A549 (cell line): ENCODE measurements at regions not wholly inside any gene's neighbourhood (a gene's known extent, or its start where the extent isn't known, plus 50 kb on each side); places are given as distances from the start of the nearest gene placed in this dataset.
"Not testable (repeated sequence)": the region's sequence is repeated elsewhere in the genome, so short reads cannot be mapped to it uniquely, and the experiment has no call there.

Experiments used
- ESRRA ChIP-seq: fragments of 150-350 bp; IDR thresholded peaks from 2 replicates; pipeline ENCODE4 v1.6.1; 2014; ENCODE audit warnings: mild to moderate bottlenecking, low read length, borderline replicate concordance
- JUN ChIP-seq, 2 experiments: fragments of >200 bp; sonication (Bioruptor Twin); formaldehyde crosslinking; IDR thresholded peaks; 2 replicates in 1 of 2; 3 replicates in 1 of 2; pipeline ENCODE4 v1.6.1; 2016 to 2017
- JUNB ChIP-seq: fragments of >200 bp; sonication (Bioruptor Twin); formaldehyde crosslinking; IDR thresholded peaks from 2 replicates; pipeline ENCODE4 v1.6.1; 2016
- MAFK ChIP-seq: fragments of 450-650 bp; IDR thresholded peaks from 2 replicates; pipeline ENCODE4 v1.6.1; 2014; ENCODE audit not compliant: partially characterized antibody
- POLR2A ChIP-seq: IDR thresholded peaks from 2 replicates; pipeline ENCODE4 v1.6.1; 2012; ENCODE audit warnings: mild to moderate bottlenecking, low read length
- POLR2AphosphoS2 ChIP-seq: conservative IDR thresholded peaks from 2 replicates; pipeline ENCODE4 v1.6.1; 2012; ENCODE audit warnings: low read length, improper control_type of control experiment, inconsistent platforms
- RAD21 ChIP-seq, 2 experiments: fragments of >200 bp in 1 of 2; sonication (Bioruptor Twin) in 1 of 2; formaldehyde crosslinking in 1 of 2; IDR thresholded peaks in 1 of 2; conservative IDR thresholded peaks in 1 of 2; 2 replicates in 1 of 2; 3 replicates in 1 of 2; pipeline ENCODE4 v1.6.1; 2012 to 2018; ENCODE audit warnings: inconsistent platforms in 1 of 2
- SMC3 ChIP-seq: fragments of >200 bp; sonication (Bioruptor Twin); formaldehyde crosslinking; IDR thresholded peaks from 3 replicates; pipeline ENCODE4 v1.6.1; 2018; ENCODE audit warnings: inconsistent platforms
- ZFP36 ChIP-seq: fragments of 450-650 bp; IDR thresholded peaks from 2 replicates; pipeline ENCODE4 v1.6.1; 2014; ENCODE audit warnings: borderline replicate concordance; ENCODE audit not compliant: partially characterized antibody
- TF ChIP-seq, protein P1 (sequence below): fragments of >200 bp; sonication (Bioruptor Twin); formaldehyde crosslinking; IDR thresholded peaks from 3 replicates; pipeline ENCODE4 v1.5.1; 2016
- TF ChIP-seq, protein P2 (sequence below): fragments of 200-600 bp; sonication (generic); IDR thresholded peaks from 2 replicates; pipeline ENCODE4 v1.6.1; 2016; ENCODE audit warnings: antibody characterized with exemption, mild to moderate bottlenecking, moderate library complexity

DNA sequence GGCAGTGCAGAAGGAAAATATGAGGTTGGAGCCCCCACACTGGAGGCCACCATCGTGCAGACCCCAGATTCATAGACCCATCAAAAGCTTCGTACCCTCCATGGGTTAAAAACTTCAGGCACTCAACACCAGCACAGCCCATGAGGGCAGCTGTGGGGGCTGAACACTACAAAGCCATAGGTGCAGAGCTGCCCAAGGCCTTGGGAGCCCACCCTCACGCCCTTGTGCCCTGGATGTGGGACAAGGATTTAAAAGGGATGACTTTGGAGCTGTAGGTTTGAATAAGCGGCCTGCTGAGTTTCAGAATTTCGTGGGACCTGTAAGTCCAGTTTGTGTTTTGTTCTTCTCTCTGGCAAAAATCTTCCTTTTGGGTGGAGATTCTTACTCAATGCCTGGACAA lies 747.6 kb downstream of the SPATA31A6 start:
- TF ChIP-seq, protein P1, sequence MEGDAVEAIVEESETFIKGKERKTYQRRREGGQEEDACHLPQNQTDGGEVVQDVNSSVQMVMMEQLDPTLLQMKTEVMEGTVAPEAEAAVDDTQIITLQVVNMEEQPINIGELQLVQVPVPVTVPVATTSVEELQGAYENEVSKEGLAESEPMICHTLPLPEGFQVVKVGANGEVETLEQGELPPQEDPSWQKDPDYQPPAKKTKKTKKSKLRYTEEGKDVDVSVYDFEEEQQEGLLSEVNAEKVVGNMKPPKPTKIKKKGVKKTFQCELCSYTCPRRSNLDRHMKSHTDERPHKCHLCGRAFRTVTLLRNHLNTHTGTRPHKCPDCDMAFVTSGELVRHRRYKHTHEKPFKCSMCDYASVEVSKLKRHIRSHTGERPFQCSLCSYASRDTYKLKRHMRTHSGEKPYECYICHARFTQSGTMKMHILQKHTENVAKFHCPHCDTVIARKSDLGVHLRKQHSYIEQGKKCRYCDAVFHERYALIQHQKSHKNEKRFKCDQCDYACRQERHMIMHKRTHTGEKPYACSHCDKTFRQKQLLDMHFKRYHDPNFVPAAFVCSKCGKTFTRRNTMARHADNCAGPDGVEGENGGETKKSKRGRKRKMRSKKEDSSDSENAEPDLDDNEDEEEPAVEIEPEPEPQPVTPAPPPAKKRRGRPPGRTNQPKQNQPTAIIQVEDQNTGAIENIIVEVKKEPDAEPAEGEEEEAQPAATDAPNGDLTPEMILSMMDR = not testable (repeated sequence)
- not testable (repeated sequence) for TF ChIP-seq POLR2A; SMC3; JUNB; POLR2AphosphoS2; JUN (IDR thresholded peaks at IDR 0.05); ESRRA; RAD21 (conservative IDR thresholded peaks at IDR 0.05 in 1 of 2, IDR thresholded peaks at IDR 0.05 in 1 of 2); ZFP36; MAFK
- TF ChIP-seq, protein P2, sequence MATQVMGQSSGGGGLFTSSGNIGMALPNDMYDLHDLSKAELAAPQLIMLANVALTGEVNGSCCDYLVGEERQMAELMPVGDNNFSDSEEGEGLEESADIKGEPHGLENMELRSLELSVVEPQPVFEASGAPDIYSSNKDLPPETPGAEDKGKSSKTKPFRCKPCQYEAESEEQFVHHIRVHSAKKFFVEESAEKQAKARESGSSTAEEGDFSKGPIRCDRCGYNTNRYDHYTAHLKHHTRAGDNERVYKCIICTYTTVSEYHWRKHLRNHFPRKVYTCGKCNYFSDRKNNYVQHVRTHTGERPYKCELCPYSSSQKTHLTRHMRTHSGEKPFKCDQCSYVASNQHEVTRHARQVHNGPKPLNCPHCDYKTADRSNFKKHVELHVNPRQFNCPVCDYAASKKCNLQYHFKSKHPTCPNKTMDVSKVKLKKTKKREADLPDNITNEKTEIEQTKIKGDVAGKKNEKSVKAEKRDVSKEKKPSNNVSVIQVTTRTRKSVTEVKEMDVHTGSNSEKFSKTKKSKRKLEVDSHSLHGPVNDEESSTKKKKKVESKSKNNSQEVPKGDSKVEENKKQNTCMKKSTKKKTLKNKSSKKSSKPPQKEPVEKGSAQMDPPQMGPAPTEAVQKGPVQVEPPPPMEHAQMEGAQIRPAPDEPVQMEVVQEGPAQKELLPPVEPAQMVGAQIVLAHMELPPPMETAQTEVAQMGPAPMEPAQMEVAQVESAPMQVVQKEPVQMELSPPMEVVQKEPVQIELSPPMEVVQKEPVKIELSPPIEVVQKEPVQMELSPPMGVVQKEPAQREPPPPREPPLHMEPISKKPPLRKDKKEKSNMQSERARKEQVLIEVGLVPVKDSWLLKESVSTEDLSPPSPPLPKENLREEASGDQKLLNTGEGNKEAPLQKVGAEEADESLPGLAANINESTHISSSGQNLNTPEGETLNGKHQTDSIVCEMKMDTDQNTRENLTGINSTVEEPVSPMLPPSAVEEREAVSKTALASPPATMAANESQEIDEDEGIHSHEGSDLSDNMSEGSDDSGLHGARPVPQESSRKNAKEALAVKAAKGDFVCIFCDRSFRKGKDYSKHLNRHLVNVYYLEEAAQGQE = not testable (repeated sequence)
